CD14-positive monocyte (primary cell): ENCODE measurements at regions not wholly inside any gene's neighbourhood (a gene's known extent, or its start where the extent isn't known, plus 50 kb on each side); places are given as distances from the start of the nearest gene placed in this dataset.

Source experiments
- DNase-seq, 3 donors: peaks; one replicate each; pipeline ENCODE4 v3.0.0-alpha.2; 2011 to 2022
- H2AFZ ChIP-seq: 2 replicates; pipeline ENCODE4 v1.6.0; 2012; ENCODE audit warnings: mild to moderate bottlenecking, low read depth, low read length, inconsistent platforms; ENCODE audit not compliant: insufficient read depth, poor library complexity, severe bottlenecking
- H3K27ac ChIP-seq, 2 donors: 1 replicate in 1 of 2; 2 replicates in 1 of 2; pipeline ENCODE4 v1.5.1; 2012 to 2013; ENCODE audit warnings: low read length in 2 of 2, control low read depth in 1 of 2, inconsistent platforms in 1 of 2, low read depth in 1 of 2, mild to moderate bottlenecking in 1 of 2
- H3K27me3 ChIP-seq, 2 donors: one replicate each; pipeline versions ENCODE4 v1.6.0 to v1.6.1; 2011 to 2013; ENCODE audit warnings: low read length in 2 of 2; ENCODE audit not compliant: control insufficient read depth in 2 of 2, insufficient read depth in 2 of 2
- H3K36me3 ChIP-seq, 2 donors: replicated peaks in 1 of 2; 1 replicate in 1 of 2; 2 replicates in 1 of 2; pipeline versions ENCODE4 v1.5.1 to v1.6.1; 2012 to 2013; ENCODE audit warnings: low read length in 2 of 2, control low read depth in 1 of 2, inconsistent platforms in 1 of 2, mild to moderate bottlenecking in 1 of 2; ENCODE audit not compliant: insufficient read depth in 2 of 2, control insufficient read depth in 1 of 2
- H3K4me1 ChIP-seq, 2 donors: 1 replicate in 1 of 2; 2 replicates in 1 of 2; pipeline versions ENCODE4 v1.5.1 to v1.6.1; 2012 to 2013; ENCODE audit warnings: low read length in 2 of 2, control low read depth in 1 of 2, inconsistent platforms in 1 of 2, mild to moderate bottlenecking in 1 of 2, moderate library complexity in 1 of 2; ENCODE audit not compliant: insufficient read depth in 2 of 2, control insufficient read depth in 1 of 2
- H3K4me2 ChIP-seq: replicated peaks from 2 replicates; pipeline ENCODE3; 2012; ENCODE audit warnings: low read length, moderate library complexity, mild to moderate bottlenecking; ENCODE audit not compliant: poor library complexity, severe bottlenecking; ENCODE audit errors: extremely low read depth
- H3K4me3 ChIP-seq, 3 experiments: fragments of 200-600 bp in 1 of 3; sonication (generic) in 1 of 3; replicated peaks in 1 of 3; 1 replicate in 2 of 3; 2 replicates in 1 of 3; pipeline ENCODE4 v1.5.1; 2011 to 2013; ENCODE audit warnings: low read length in 3 of 3, mild to moderate bottlenecking in 3 of 3, control low read depth in 2 of 3, low read depth in 2 of 3, inconsistent platforms in 1 of 3, moderate library complexity in 1 of 3
- H3K79me2 ChIP-seq: 2 replicates; pipeline ENCODE4 v1.6.0; 2012; ENCODE audit warnings: mild to moderate bottlenecking, control low read depth, inconsistent platforms, low read length, moderate library complexity; ENCODE audit not compliant: insufficient read depth
- H3K9ac ChIP-seq: 2 replicates; pipeline ENCODE4 v1.6.0; 2017; ENCODE audit warnings: low read length, mild to moderate bottlenecking; ENCODE audit not compliant: insufficient read depth, poor library complexity, severe bottlenecking
- H3K9me3 ChIP-seq, 2 donors: replicated peaks in 1 of 2; 1 replicate in 1 of 2; 2 replicates in 1 of 2; pipeline versions ENCODE4 v1.5.1 to v1.6.1; 2012 to 2013; ENCODE audit warnings: low read length in 2 of 2, control low read depth in 1 of 2; ENCODE audit not compliant: control insufficient read depth in 1 of 2, insufficient read depth in 1 of 2
- H4K20me1 ChIP-seq: 2 replicates; pipeline ENCODE4 v1.6.0; 2012; ENCODE audit warnings: mild to moderate bottlenecking, low read length, control low read depth, moderate library complexity; ENCODE audit not compliant: insufficient read depth
- H3K27ac Mint-ChIP-seq, 7 donors: one replicate each; pipeline ENCODE4 v1.8.0; 2020; ENCODE audit warnings: mild to moderate bottlenecking in 7 of 7, mixed read lengths in 7 of 7, moderate library complexity in 6 of 7, inconsistent platforms in 2 of 7
- H3K27me3 Mint-ChIP-seq, 3 donors: one replicate each; pipeline ENCODE4 v1.8.0; 2021 to 2022; ENCODE audit warnings: low read depth in 3 of 3, mild to moderate bottlenecking in 3 of 3, mixed read lengths in 3 of 3, moderate library complexity in 3 of 3, inconsistent platforms in 1 of 3
- H3K36me3 Mint-ChIP-seq, 2 donors: one replicate each; pipeline ENCODE4 v1.8.0; 2020; ENCODE audit warnings: mixed read lengths in 2 of 2, inconsistent platforms in 1 of 2, mild to moderate bottlenecking in 1 of 2
- H3K4me1 Mint-ChIP-seq: one replicate; pipeline ENCODE4 v1.8.0; 2020; ENCODE audit warnings: mild to moderate bottlenecking, mixed read lengths
- H3K4me3 Mint-ChIP-seq, 2 donors: one replicate each; pipeline ENCODE4 v1.8.0; 2020; ENCODE audit warnings: mild to moderate bottlenecking in 2 of 2, mixed read lengths in 2 of 2, moderate library complexity in 1 of 2
- H3K9me3 Mint-ChIP-seq, 7 donors: one replicate each; pipeline ENCODE4 v1.8.0; 2020 to 2022; ENCODE audit warnings: mixed read lengths in 7 of 7, mild to moderate bottlenecking in 6 of 7, moderate library complexity in 6 of 7, inconsistent platforms in 2 of 7
- WGBS: methylation state at CpG from one replicate; pipeline ENCODE4 v1.1.5; 2013; ENCODE audit warnings: missing lambda C conversion rate; ENCODE audit not compliant: insufficient coverage; 5-methylcytosine and 5-hydroxymethylcytosine counted together
- intact Hi-C, 2 donors: fragments of 100-400 bp; cut with micrococcal nuclease; formaldehyde crosslinking; loops; one replicate each; pipeline versions ENCODE4 v1.15.0 to v1.15.1; 2023
- TF ChIP-seq, protein P1 (sequence below): fragments of 200-600 bp; IDR thresholded peaks from one replicate; pipeline ENCODE4 v1.8.0; 2022; ENCODE audit warnings: antibody characterized with exemption, mild to moderate bottlenecking

GRCh38 chrX:137848266-137848905, 282.5 kb downstream of the ZIC3 start:
- H3K4me3 Mint-ChIP-seq, result no peak overlapping the region
- Histone ChIP-seq H4K20me1 (no peaks in the 10 kb centered on the region), H3K27me3 (no peaks in the 10 kb centered on the region), H3K4me2 (no peak overlapping the region), H3K36me3 (no peaks in the 10 kb centered on the region), H3K9me3 (no peaks in the 10 kb centered on the region), H3K4me1 (no peaks in the 10 kb centered on the region), H3K9ac (no peak overlapping the region), H3K79me2 (no peaks in the 10 kb centered on the region), H3K4me3 (no peak overlapping the region), H2AFZ (no peak overlapping the region), H3K27ac (no peak overlapping the region)
- WGBS, result 24% methylated on average over 2 of the region's 11 CpGs
- no peaks in the 10 kb centered on the region for H3K4me1 Mint-ChIP-seq
- H3K27ac Mint-ChIP-seq, result no peak overlapping the region
- intact Hi-C loops, result no loop called here
- TF ChIP-seq, protein P1, sequence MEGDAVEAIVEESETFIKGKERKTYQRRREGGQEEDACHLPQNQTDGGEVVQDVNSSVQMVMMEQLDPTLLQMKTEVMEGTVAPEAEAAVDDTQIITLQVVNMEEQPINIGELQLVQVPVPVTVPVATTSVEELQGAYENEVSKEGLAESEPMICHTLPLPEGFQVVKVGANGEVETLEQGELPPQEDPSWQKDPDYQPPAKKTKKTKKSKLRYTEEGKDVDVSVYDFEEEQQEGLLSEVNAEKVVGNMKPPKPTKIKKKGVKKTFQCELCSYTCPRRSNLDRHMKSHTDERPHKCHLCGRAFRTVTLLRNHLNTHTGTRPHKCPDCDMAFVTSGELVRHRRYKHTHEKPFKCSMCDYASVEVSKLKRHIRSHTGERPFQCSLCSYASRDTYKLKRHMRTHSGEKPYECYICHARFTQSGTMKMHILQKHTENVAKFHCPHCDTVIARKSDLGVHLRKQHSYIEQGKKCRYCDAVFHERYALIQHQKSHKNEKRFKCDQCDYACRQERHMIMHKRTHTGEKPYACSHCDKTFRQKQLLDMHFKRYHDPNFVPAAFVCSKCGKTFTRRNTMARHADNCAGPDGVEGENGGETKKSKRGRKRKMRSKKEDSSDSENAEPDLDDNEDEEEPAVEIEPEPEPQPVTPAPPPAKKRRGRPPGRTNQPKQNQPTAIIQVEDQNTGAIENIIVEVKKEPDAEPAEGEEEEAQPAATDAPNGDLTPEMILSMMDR, result no peak
- no peaks in the 10 kb centered on the region for H3K36me3 Mint-ChIP-seq
- H3K9me3 Mint-ChIP-seq, result peaks cover 0 to 2% (median 0%) of the 10 kb centered on the region in 7 donors
- peaks cover 0 to 2% (median 1%) of the 10 kb centered on the region in 3 donors for H3K27me3 Mint-ChIP-seq
- no peak for DNase-seq

GRCh38 chrX:137852502-137852901, 286.6 kb downstream of the ZIC3 start:
- no peaks in the 10 kb centered on the region for H3K4me1 ChIP-seq
- no CpG with 5 or more reads among the region's 2 CpGs for WGBS
- Mint-ChIP-seq H3K9me3 (peaks cover 0 to 3% (median 0%) of the 10 kb centered on the region in 7 donors), H3K36me3 (no peaks in the 10 kb centered on the region), H3K4me1 (no peaks in the 10 kb centered on the region), H3K4me3 (no peak overlapping the region), H3K27me3 (peaks cover 0 to 2% (median 1%) of the 10 kb centered on the region in 3 donors), H3K27ac (no peak overlapping the region)
- no peaks in the 10 kb centered on the region for H4K20me1 ChIP-seq
- H2AFZ ChIP-seq, result no peak overlapping the region
- intact Hi-C loops, result no loop called here
- TF ChIP-seq, protein P1, result no peak
- H3K79me2 ChIP-seq, result no peaks in the 10 kb centered on the region
- no peak for DNase-seq
- H3K27ac ChIP-seq, result no peak overlapping the region
- no peak overlapping the region for H3K4me2 ChIP-seq
- no peaks in the 10 kb centered on the region for H3K27me3 ChIP-seq
- no peaks in the 10 kb centered on the region for H3K36me3 ChIP-seq
- H3K4me3 ChIP-seq, result no peak overlapping the region
- H3K9me3 ChIP-seq, result no peaks in the 10 kb centered on the region
- H3K9ac ChIP-seq, result no peak overlapping the region
